ENCODE measurements at regions not wholly inside any gene's neighbourhood (a gene's known extent, or its start where the extent isn't known, plus 50 kb on each side); places are given as distances from the start of the nearest gene placed in this dataset.

DNA sequence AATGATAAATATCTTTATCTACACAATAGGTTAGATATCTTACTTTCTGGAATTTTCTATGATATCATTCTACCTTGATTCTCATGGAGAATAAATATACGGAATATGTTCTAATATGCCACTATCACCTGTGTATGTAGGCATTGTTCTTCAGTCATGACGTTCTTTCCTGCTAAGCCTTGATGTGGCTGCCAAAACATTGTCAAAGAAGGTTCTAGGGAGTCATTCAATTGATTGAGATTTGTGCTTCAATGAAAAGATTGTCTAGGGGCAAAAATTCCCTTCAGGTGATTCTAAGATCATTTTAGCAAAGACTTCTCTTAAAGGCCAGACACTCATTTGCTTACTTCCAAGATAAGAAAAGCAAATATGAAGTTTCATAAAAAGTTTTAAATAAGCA lies 118.1 kb downstream of the MAT2B start:
- TF ChIP-seq, protein P1, sequence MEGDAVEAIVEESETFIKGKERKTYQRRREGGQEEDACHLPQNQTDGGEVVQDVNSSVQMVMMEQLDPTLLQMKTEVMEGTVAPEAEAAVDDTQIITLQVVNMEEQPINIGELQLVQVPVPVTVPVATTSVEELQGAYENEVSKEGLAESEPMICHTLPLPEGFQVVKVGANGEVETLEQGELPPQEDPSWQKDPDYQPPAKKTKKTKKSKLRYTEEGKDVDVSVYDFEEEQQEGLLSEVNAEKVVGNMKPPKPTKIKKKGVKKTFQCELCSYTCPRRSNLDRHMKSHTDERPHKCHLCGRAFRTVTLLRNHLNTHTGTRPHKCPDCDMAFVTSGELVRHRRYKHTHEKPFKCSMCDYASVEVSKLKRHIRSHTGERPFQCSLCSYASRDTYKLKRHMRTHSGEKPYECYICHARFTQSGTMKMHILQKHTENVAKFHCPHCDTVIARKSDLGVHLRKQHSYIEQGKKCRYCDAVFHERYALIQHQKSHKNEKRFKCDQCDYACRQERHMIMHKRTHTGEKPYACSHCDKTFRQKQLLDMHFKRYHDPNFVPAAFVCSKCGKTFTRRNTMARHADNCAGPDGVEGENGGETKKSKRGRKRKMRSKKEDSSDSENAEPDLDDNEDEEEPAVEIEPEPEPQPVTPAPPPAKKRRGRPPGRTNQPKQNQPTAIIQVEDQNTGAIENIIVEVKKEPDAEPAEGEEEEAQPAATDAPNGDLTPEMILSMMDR (IDR thresholded peaks at IDR 0.05), result no peak
- TF ChIP-seq POLR2A (IDR thresholded peaks at IDR 0.05), result no peak
